Liver (tissue), 8 donors: ENCODE measurements at regions not wholly inside any gene's neighbourhood (a gene's known extent, or its start where the extent isn't known, plus 50 kb on each side); places are given as distances from the start of the nearest gene placed in this dataset.
A peak's percentile ranks its signal among the peaks of the same experiment; 100 is the strongest.

Experiments used
- DNase-seq: peaks from one replicate; pipeline ENCODE4 v3.0.0-alpha.2; 2017; ENCODE audit warnings: low spot score
- H3K27ac ChIP-seq, 2 donors: one replicate each; pipeline ENCODE4 v1.7.0; 2013; ENCODE audit warnings: inconsistent platforms in 2 of 2, low read length in 2 of 2, control low read depth in 1 of 2, low read depth in 1 of 2, mild to moderate bottlenecking in 1 of 2
- H3K27me3 ChIP-seq, 4 donors: one replicate each; pipeline versions ENCODE4 v1.6.1 to v1.7.0; 2013; ENCODE audit warnings: low read length in 3 of 4, inconsistent platforms in 1 of 4, mild to moderate bottlenecking in 1 of 4, moderate library complexity in 1 of 4; ENCODE audit not compliant: control insufficient read depth in 4 of 4, insufficient read depth in 4 of 4
- H3K36me3 ChIP-seq, 4 donors: one replicate each; pipeline versions ENCODE4 v1.6.1 to v1.7.0; 2013; ENCODE audit warnings: low read length in 3 of 4, mild to moderate bottlenecking in 3 of 4, low read depth in 1 of 4, moderate library complexity in 1 of 4; ENCODE audit not compliant: control insufficient read depth in 4 of 4, insufficient read depth in 3 of 4
- H3K4me1 ChIP-seq, 4 donors: one replicate each; pipeline versions ENCODE4 v1.6.1 to v1.7.0; 2013; ENCODE audit warnings: low read length in 3 of 4, mild to moderate bottlenecking in 3 of 4, moderate library complexity in 1 of 4; ENCODE audit not compliant: control insufficient read depth in 4 of 4, insufficient read depth in 4 of 4
- H3K4me3 ChIP-seq, 3 donors: one replicate each; pipeline versions ENCODE4 v1.6.1 to v1.7.0; 2013; ENCODE audit warnings: low read length in 3 of 3, control low read depth in 1 of 3, low read depth in 1 of 3, mild to moderate bottlenecking in 1 of 3
- H3K9ac ChIP-seq, 2 donors: one replicate each; pipeline ENCODE4 v1.7.0; 2013; ENCODE audit warnings: low read length in 2 of 2, mild to moderate bottlenecking in 2 of 2, moderate library complexity in 2 of 2, control low read depth in 1 of 2, low read depth in 1 of 2
- H3K9me3 ChIP-seq, 4 donors: one replicate each; pipeline versions ENCODE4 v1.6.1 to v1.7.0; 2013; ENCODE audit warnings: low read length in 3 of 4; ENCODE audit not compliant: control insufficient read depth in 4 of 4
- ATF3 ChIP-seq: IDR thresholded peaks from 2 replicates; pipeline ENCODE4 v1.6.1; 2016; ENCODE audit warnings: antibody characterized with exemption
- CTCF ChIP-seq: fragments of 150-350 bp; IDR thresholded peaks from 2 replicates; pipeline ENCODE4 v1.5.1; 2017; ENCODE audit warnings: improper control_type of control experiment, low read depth, low read length; ENCODE audit not compliant: missing input control
- EGR1 ChIP-seq, 2 donors: IDR thresholded peaks; 2 replicates each; pipeline ENCODE4 v1.6.1; 2016 to 2018; ENCODE audit warnings: antibody characterized with exemption in 2 of 2, low read depth in 2 of 2
- FOXA1 ChIP-seq: IDR thresholded peaks from 2 replicates; pipeline ENCODE4 v1.6.1; 2016; ENCODE audit warnings: antibody characterized with exemption
- FOXA2 ChIP-seq: IDR thresholded peaks from 2 replicates; pipeline ENCODE4 v1.6.1; 2016; ENCODE audit warnings: antibody characterized with exemption
- GABPA ChIP-seq, 2 donors: IDR thresholded peaks in 1 of 2; conservative IDR thresholded peaks in 1 of 2; 2 replicates each; pipeline ENCODE4 v1.6.1; 2016; ENCODE audit warnings: antibody characterized with exemption in 2 of 2, mild to moderate bottlenecking in 1 of 2, moderate library complexity in 1 of 2
- HNF4A ChIP-seq, 2 donors: conservative IDR thresholded peaks; 2 replicates each; pipeline ENCODE4 v1.6.1; 2016; ENCODE audit warnings: antibody characterized with exemption in 2 of 2, mild to moderate bottlenecking in 2 of 2
- HNF4G ChIP-seq: IDR thresholded peaks from 2 replicates; pipeline ENCODE4 v1.6.1; 2016; ENCODE audit warnings: antibody characterized with exemption
- JUND ChIP-seq, 2 donors: IDR thresholded peaks; 2 replicates each; pipeline ENCODE4 v1.6.1; 2016; ENCODE audit warnings: antibody characterized with exemption in 2 of 2
- NR2F2 ChIP-seq: IDR thresholded peaks from 2 replicates; pipeline ENCODE4 v1.6.1; 2016; ENCODE audit warnings: antibody characterized with exemption
- RAD21 ChIP-seq, 2 donors: IDR thresholded peaks; 2 replicates each; pipeline ENCODE4 v1.6.1; 2016; ENCODE audit warnings: antibody characterized with exemption in 2 of 2, mild to moderate bottlenecking in 2 of 2
- RXRA ChIP-seq, 2 donors: IDR thresholded peaks; 2 replicates each; pipeline ENCODE4 v1.6.1; 2017 to 2018; ENCODE audit warnings: antibody characterized with exemption in 2 of 2, mild to moderate bottlenecking in 1 of 2
- SP1 ChIP-seq: IDR thresholded peaks from 2 replicates; pipeline ENCODE4 v1.6.1; 2018; ENCODE audit warnings: antibody characterized with exemption, mild to moderate bottlenecking
- TAF1 ChIP-seq: conservative IDR thresholded peaks from 2 replicates; pipeline ENCODE4 v1.6.1; 2016; ENCODE audit warnings: antibody characterized with exemption, mild to moderate bottlenecking
- YY1 ChIP-seq: IDR thresholded peaks from 2 replicates; pipeline ENCODE4 v1.6.1; 2016; ENCODE audit warnings: antibody characterized with exemption, mild to moderate bottlenecking
- ZBTB33 ChIP-seq: IDR thresholded peaks from 2 replicates; pipeline ENCODE4 v1.6.1; 2016; ENCODE audit warnings: antibody characterized with exemption
- WGBS: extraction: QIAGEN DNeasy Blood & Tissue Kit; methylation state at CpG from one replicate; pipeline ENCODE4 v1.1.7; 2013; 5-methylcytosine and 5-hydroxymethylcytosine counted together
- TF ChIP-seq, protein P1 (sequence below): IDR thresholded peaks from 2 replicates; pipeline ENCODE4 v1.6.1; 2016; ENCODE audit warnings: antibody characterized with exemption
- TF ChIP-seq, protein P2 (sequence below): IDR thresholded peaks from 2 replicates; pipeline ENCODE4 v1.6.1; 2016; ENCODE audit warnings: antibody characterized with exemption, mild to moderate bottlenecking
- donor health status: healthy.
- donor health status: healthy.
- donor health status: healthy.
- donor health status: healthy.
- donor health status: healthy.

GRCh38 chr12:94074980-94075629 lies 73.3 kb upstream of the PLXNC1 start:
- no peaks in the 10 kb centered on the region for H3K4me1 ChIP-seq
- TF ChIP-seq SP1, result peak; percentile 30
- TF ChIP-seq RXRA (IDR thresholded peaks at IDR 0.05), result peak in 1 of 2 donors; percentile 19
- TF ChIP-seq RAD21 (IDR thresholded peaks at IDR 0.05), result peak; percentile 73 to 81
- no peak for TF ChIP-seq GABPA (IDR thresholded peaks at IDR 0.05 in 1 of 2, conservative IDR thresholded peaks at IDR 0.05 in 1 of 2)
- no peak for TF ChIP-seq TAF1
- no peak for TF ChIP-seq NR2F2
- TF ChIP-seq ATF3, result peak; percentile 33
- TF ChIP-seq HNF4G, result no peak
- TF ChIP-seq, protein P1, sequence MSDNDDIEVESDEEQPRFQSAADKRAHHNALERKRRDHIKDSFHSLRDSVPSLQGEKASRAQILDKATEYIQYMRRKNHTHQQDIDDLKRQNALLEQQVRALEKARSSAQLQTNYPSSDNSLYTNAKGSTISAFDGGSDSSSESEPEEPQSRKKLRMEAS, result no peak
- TF ChIP-seq EGR1 (IDR thresholded peaks at IDR 0.05; ENCODE audit: low read depth in 2 of 2), result peak in 1 of 2 donors; percentile 48
- TF ChIP-seq ZBTB33, result no peak
- peak; percentile 44 for TF ChIP-seq CTCF
- TF ChIP-seq, protein P2, sequence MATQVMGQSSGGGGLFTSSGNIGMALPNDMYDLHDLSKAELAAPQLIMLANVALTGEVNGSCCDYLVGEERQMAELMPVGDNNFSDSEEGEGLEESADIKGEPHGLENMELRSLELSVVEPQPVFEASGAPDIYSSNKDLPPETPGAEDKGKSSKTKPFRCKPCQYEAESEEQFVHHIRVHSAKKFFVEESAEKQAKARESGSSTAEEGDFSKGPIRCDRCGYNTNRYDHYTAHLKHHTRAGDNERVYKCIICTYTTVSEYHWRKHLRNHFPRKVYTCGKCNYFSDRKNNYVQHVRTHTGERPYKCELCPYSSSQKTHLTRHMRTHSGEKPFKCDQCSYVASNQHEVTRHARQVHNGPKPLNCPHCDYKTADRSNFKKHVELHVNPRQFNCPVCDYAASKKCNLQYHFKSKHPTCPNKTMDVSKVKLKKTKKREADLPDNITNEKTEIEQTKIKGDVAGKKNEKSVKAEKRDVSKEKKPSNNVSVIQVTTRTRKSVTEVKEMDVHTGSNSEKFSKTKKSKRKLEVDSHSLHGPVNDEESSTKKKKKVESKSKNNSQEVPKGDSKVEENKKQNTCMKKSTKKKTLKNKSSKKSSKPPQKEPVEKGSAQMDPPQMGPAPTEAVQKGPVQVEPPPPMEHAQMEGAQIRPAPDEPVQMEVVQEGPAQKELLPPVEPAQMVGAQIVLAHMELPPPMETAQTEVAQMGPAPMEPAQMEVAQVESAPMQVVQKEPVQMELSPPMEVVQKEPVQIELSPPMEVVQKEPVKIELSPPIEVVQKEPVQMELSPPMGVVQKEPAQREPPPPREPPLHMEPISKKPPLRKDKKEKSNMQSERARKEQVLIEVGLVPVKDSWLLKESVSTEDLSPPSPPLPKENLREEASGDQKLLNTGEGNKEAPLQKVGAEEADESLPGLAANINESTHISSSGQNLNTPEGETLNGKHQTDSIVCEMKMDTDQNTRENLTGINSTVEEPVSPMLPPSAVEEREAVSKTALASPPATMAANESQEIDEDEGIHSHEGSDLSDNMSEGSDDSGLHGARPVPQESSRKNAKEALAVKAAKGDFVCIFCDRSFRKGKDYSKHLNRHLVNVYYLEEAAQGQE, result no peak
- TF ChIP-seq FOXA1, result no peak
- no peak for TF ChIP-seq HNF4A (conservative IDR thresholded peaks at IDR 0.05)
- TF ChIP-seq YY1, result peak; percentile 10
- TF ChIP-seq JUND (IDR thresholded peaks at IDR 0.05), result peak; percentile 79 to 93
- no peak for TF ChIP-seq FOXA2
- peak overlapping the region in 1 of 2 donors; percentile 19 for H3K27ac ChIP-seq
- DNase-seq, result no peak
- no peak overlapping the region for H3K9ac ChIP-seq
- no peaks in the 10 kb centered on the region for H3K27me3 ChIP-seq
- no peaks in the 10 kb centered on the region for H3K9me3 ChIP-seq
- 47% methylated on average over 5 of the region's 5 CpGs for WGBS
- no peaks in the 10 kb centered on the region for H3K36me3 ChIP-seq
- no peak overlapping the region for H3K4me3 ChIP-seq
